Brain microvascular endothelial cell (primary cell): ENCODE measurements at regions not wholly inside any gene's neighbourhood (a gene's known extent, or its start where the extent isn't known, plus 50 kb on each side); places are given as distances from the start of the nearest gene placed in this dataset.

Experiments
- DNase-seq: peaks from one replicate; pipeline ENCODE4 v3.0.0-alpha.2; 2020
- H3K27ac ChIP-seq: fragments of 250-450 bp; sonication (Bioruptor Pico); 2 replicates; pipeline ENCODE4 v1.5.1; 2020; ENCODE audit warnings: mild to moderate bottlenecking, moderate library complexity
- H3K27me3 ChIP-seq: fragments of 250-450 bp; sonication (Bioruptor Pico); replicated peaks from 2 replicates; pipeline ENCODE4 v1.5.1; 2020; ENCODE audit warnings: mild to moderate bottlenecking
- H3K36me3 ChIP-seq: fragments of 250-450 bp; sonication (Bioruptor Pico); replicated peaks from 2 replicates; pipeline ENCODE4 v1.5.1; 2020; ENCODE audit warnings: mild to moderate bottlenecking
- H3K4me3 ChIP-seq: 2 replicates; pipeline ENCODE4 v1.5.1; 2011; ENCODE audit warnings: low read depth, mild to moderate bottlenecking, control low read depth, low read length, moderate library complexity
- CTCF ChIP-seq: IDR thresholded peaks from 2 replicates; pipeline ENCODE4 v1.5.1; 2011; ENCODE audit warnings: low read depth, mild to moderate bottlenecking, moderate library complexity, low read length, control low read depth, inconsistent platforms; ENCODE audit errors: missing control alignments
- in situ Hi-C: cut with HindIII; loops from 2 replicates; pipeline ENCODE4 v1.10.0; 2017; ENCODE audit warnings: low sequenced_read_pairs, low pct_ligation_motif_present

- Histone ChIP-seq H3K36me3 (no peaks in the 10 kb centered on the region), H3K27me3 (no peaks in the 10 kb centered on the region), H3K27ac (no peak overlapping the region), H3K4me3 (no peak overlapping the region)
- in situ Hi-C loops, result no loop called here
- TF ChIP-seq CTCF, result no peak
- DNase-seq, result no peak
Observed at GRCh38 chr4:136343340-136343739, 1189.0 kb downstream of the PCDH18 start.

- in situ Hi-C loops, result no loop called here
- no peaks in the 10 kb centered on the region for H3K27me3 ChIP-seq
- no peaks in the 10 kb centered on the region for H3K36me3 ChIP-seq
- no peak overlapping the region for H3K27ac ChIP-seq
- TF ChIP-seq CTCF, result no peak
- no peak for DNase-seq
- H3K4me3 ChIP-seq, result no peak overlapping the region
Observed at GRCh38 chr4:136342666-136343065, 1189.6 kb downstream of the PCDH18 start.

GRCh38 chr4:136337216-136337615 lies 1195.1 kb downstream of the PCDH18 start:
- in situ Hi-C loops, result no loop called here
- TF ChIP-seq CTCF, result no peak
- no peak overlapping the region for H3K27ac ChIP-seq
- no peaks in the 10 kb centered on the region for H3K27me3 ChIP-seq
- H3K36me3 ChIP-seq, result no peaks in the 10 kb centered on the region
- DNase-seq, result no peak
- H3K4me3 ChIP-seq, result no peak overlapping the region

GRCh38 chr4:136336479-136336878 lies 1195.8 kb downstream of the PCDH18 start:
- in situ Hi-C loops, result no loop called here
- H3K36me3 ChIP-seq, result no peaks in the 10 kb centered on the region

GRCh38 chr4:136329042-136329662 lies 1203.1 kb downstream of the PCDH18 start:
- Histone ChIP-seq H3K36me3 (no peaks in the 10 kb centered on the region), H3K4me3 (no peak overlapping the region), H3K27ac (no peak overlapping the region), H3K27me3 (no peaks in the 10 kb centered on the region)
- peak; percentile 4 for DNase-seq
- TF ChIP-seq CTCF, result peak; percentile 47
- in situ Hi-C loops, result no loop called here

More at GRCh38 chr4:136336479-136336878, 1195.8 kb downstream of the PCDH18 start:
- H3K27ac ChIP-seq, result no peak overlapping the region
- no peak for TF ChIP-seq CTCF
- no peak overlapping the region for H3K4me3 ChIP-seq
- no peaks in the 10 kb centered on the region for H3K27me3 ChIP-seq
- no peak for DNase-seq

- no peaks in the 10 kb centered on the region for H3K27me3 ChIP-seq
- no peaks in the 10 kb centered on the region for H3K36me3 ChIP-seq
- no peak for DNase-seq
- in situ Hi-C loops, result no loop called here
- no peak overlapping the region for H3K27ac ChIP-seq
- no peak overlapping the region for H3K4me3 ChIP-seq
- TF ChIP-seq CTCF, result no peak
Observed at GRCh38 chr4:136328131-136328530, 1204.2 kb downstream of the PCDH18 start.
